ENCODE measurements at regions not wholly inside any gene's neighbourhood (a gene's known extent, or its start where the extent isn't known, plus 50 kb on each side); places are given as distances from the start of the nearest gene placed in this dataset.

DNA sequence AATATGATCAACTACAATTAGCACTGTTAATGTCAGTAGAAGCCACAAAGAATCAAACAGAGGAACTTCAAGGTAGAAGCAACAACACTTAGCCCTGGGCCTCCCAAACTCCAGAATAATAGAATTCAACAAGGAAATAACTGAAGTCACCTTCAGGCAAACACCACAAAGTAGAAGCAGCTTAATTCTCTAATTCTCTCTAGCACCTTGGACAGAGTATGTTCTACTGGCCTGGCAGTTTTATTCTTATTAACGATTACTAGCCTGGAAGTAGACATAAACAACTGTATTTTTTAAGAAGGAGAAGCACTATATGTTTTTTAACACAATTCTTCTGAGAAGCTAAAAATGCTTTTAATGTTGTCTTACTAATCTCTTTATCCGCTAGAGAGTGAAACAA is 911.9 kb downstream of the DTWD2 start:
- no peak for TF ChIP-seq CTCF (optimal IDR thresholded peaks at IDR 0.05 in 1 of 3, IDR thresholded peaks at IDR 0.05 in 1 of 3, conservative IDR thresholded peaks at IDR 0.05 in 1 of 3; ENCODE audit: extremely low read depth in 1 of 3, insufficient read depth in 2 of 3, low read length in 3 of 3)
- TF ChIP-seq EZH2 (IDR thresholded peaks at IDR 0.05; ENCODE audit: low read length) = no peak

All from keratinocyte (primary cell).